DOHH2 (cell line): ENCODE measurements at regions not wholly inside any gene's neighbourhood (a gene's known extent, or its start where the extent isn't known, plus 50 kb on each side); places are given as distances from the start of the nearest gene placed in this dataset.

Experiments
- H3F3A ChIP-seq: fragments of 200-600 bp; sonication (generic), shearing (Covaris generic); 2 replicates; pipeline ENCODE4 v1.6.0; 2016; ENCODE audit warnings: antibody characterized with exemption, mild to moderate bottlenecking; ENCODE audit not compliant: control insufficient read depth, insufficient read depth
- H3K27ac ChIP-seq: fragments of 200-600 bp; sonication (generic); 2 replicates; pipeline ENCODE4 v1.5.1; 2014; ENCODE audit warnings: low read depth, mild to moderate bottlenecking, low read length, moderate library complexity
- H3K27me3 ChIP-seq: fragments of 200-600 bp; sonication (generic); 2 replicates; pipeline ENCODE4 v1.6.1; 2014; ENCODE audit warnings: mild to moderate bottlenecking, low read length, mixed read lengths; ENCODE audit not compliant: control insufficient read depth
- H3K36me3 ChIP-seq: fragments of 200-600 bp; sonication (generic); 2 replicates; pipeline ENCODE4 v1.6.1; 2014; ENCODE audit warnings: mild to moderate bottlenecking, low read length, moderate library complexity, mixed read lengths; ENCODE audit not compliant: control insufficient read depth
- H3K4me1 ChIP-seq: fragments of 200-600 bp; sonication (generic); 2 replicates; pipeline ENCODE4 v1.6.1; 2014; ENCODE audit warnings: mild to moderate bottlenecking, low read length, mixed read lengths; ENCODE audit not compliant: control insufficient read depth
- H3K4me2 ChIP-seq: fragments of 200-600 bp; sonication (generic); 2 replicates; pipeline ENCODE4 v1.6.0; 2014; ENCODE audit warnings: mild to moderate bottlenecking, low read length, moderate library complexity
- H3K4me3 ChIP-seq: fragments of 200-600 bp; sonication (generic); 2 replicates; pipeline ENCODE4 v1.5.1; 2014; ENCODE audit warnings: mild to moderate bottlenecking, low read length, mixed read lengths
- H3K79me2 ChIP-seq: fragments of 200-600 bp; sonication (generic); 2 replicates; pipeline ENCODE4 v1.6.1; 2014; ENCODE audit warnings: mild to moderate bottlenecking, low read length, mixed read lengths; ENCODE audit not compliant: control insufficient read depth
- H3K9me2 ChIP-seq: fragments of 200-600 bp; sonication (generic); replicated peaks from 2 replicates; pipeline ENCODE4 v1.6.1; 2014; ENCODE audit warnings: mild to moderate bottlenecking, low read length, mixed read lengths; ENCODE audit not compliant: control insufficient read depth
- H3K9me3 ChIP-seq: fragments of 200-600 bp; sonication (generic); 2 replicates; pipeline ENCODE4 v1.6.1; 2014; ENCODE audit warnings: antibody characterized with exemption, low read length, mixed read lengths; ENCODE audit not compliant: control insufficient read depth, insufficient read depth
- H4K20me1 ChIP-seq: fragments of 200-600 bp; sonication (generic); 2 replicates; pipeline ENCODE4 v1.6.0; 2014; ENCODE audit warnings: low read depth, mild to moderate bottlenecking, antibody characterized with exemption, low read length, moderate library complexity; ENCODE audit not compliant: control insufficient read depth, insufficient read depth
- EZH2phosphoT487 ChIP-seq: fragments of 200-600 bp; sonication (generic); IDR thresholded peaks from 2 replicates; pipeline ENCODE4 v1.6.1; 2017; ENCODE audit warnings: borderline replicate concordance, mild to moderate bottlenecking, antibody characterized with exemption, low read length, moderate library complexity, mixed read lengths
- TF ChIP-seq, protein P1 (sequence below): fragments of 200-600 bp; sonication (generic); IDR thresholded peaks from one replicate; pipeline ENCODE4 v1.5.1; 2014; ENCODE audit warnings: antibody characterized with exemption, mild to moderate bottlenecking, low read depth, low read length; ENCODE audit not compliant: poor library complexity, severe bottlenecking

DNA sequence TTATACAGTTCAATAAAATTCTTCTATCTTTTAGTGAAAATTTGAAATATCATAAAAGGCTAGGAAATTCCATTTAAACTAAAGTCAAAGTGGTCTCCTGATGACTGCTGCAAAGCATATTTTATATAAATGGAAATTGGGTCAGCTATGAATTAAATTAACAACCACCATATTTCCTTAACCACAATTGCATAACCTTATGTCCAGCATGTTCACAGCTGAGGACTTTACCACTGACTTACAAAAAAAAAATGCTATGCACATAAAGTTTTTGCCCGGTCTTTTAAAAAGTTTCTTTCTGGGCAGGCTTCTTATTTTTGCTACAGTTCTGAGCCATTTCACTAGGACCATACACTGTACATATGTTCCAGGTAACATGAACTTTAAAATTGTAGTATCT lies 208.6 kb upstream of the RGMB start:
- no peaks in the 10 kb centered on the region for H3K36me3 ChIP-seq
- no peaks in the 10 kb centered on the region for H3K79me2 ChIP-seq
- H3K4me2 ChIP-seq, result no peak overlapping the region
- no peaks in the 10 kb centered on the region for H3K27me3 ChIP-seq
- H3K9me2 ChIP-seq, result no peaks in the 10 kb centered on the region
- no peaks in the 10 kb centered on the region for H3K4me1 ChIP-seq
- H4K20me1 ChIP-seq, result no peaks in the 10 kb centered on the region
- H3K4me3 ChIP-seq, result no peak overlapping the region
- no peaks in the 10 kb centered on the region for H3F3A ChIP-seq
- TF ChIP-seq, protein P1, sequence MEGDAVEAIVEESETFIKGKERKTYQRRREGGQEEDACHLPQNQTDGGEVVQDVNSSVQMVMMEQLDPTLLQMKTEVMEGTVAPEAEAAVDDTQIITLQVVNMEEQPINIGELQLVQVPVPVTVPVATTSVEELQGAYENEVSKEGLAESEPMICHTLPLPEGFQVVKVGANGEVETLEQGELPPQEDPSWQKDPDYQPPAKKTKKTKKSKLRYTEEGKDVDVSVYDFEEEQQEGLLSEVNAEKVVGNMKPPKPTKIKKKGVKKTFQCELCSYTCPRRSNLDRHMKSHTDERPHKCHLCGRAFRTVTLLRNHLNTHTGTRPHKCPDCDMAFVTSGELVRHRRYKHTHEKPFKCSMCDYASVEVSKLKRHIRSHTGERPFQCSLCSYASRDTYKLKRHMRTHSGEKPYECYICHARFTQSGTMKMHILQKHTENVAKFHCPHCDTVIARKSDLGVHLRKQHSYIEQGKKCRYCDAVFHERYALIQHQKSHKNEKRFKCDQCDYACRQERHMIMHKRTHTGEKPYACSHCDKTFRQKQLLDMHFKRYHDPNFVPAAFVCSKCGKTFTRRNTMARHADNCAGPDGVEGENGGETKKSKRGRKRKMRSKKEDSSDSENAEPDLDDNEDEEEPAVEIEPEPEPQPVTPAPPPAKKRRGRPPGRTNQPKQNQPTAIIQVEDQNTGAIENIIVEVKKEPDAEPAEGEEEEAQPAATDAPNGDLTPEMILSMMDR, result no peak
- no peak for TF ChIP-seq EZH2phosphoT487
- H3K27ac ChIP-seq, result no peak overlapping the region
- no peaks in the 10 kb centered on the region for H3K9me3 ChIP-seq

DNA sequence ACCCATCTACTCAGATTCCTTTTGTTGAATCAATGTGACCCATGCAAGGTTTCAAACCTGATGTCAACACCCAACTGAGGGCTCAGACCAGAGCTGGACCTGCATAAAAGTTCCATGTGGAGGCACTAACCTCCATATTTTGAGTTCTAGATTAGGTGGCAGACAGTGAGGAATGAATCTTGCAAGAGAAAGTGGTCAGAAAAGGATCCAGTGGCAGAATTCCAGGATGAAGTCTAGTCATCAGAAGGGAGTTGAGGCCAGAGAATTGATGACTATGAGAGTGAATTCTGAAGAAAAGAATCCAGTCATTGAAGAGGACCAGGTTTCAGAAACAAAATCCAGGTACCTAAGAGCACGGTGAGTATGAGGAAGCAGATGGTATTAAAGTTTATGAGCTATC lies 205.1 kb upstream of the RGMB start:
- Histone ChIP-seq H3K4me2 (no peak overlapping the region), H3K9me2 (no peaks in the 10 kb centered on the region), H3K79me2 (no peaks in the 10 kb centered on the region), H3K27ac (no peak overlapping the region), H3K4me3 (no peak overlapping the region), H3K4me1 (no peaks in the 10 kb centered on the region), H3K9me3 (no peaks in the 10 kb centered on the region), H3K27me3 (no peaks in the 10 kb centered on the region), H3K36me3 (no peaks in the 10 kb centered on the region), H4K20me1 (no peaks in the 10 kb centered on the region), H3F3A (no peaks in the 10 kb centered on the region)
- TF ChIP-seq, protein P1, result no peak
- TF ChIP-seq EZH2phosphoT487, result no peak

DNA sequence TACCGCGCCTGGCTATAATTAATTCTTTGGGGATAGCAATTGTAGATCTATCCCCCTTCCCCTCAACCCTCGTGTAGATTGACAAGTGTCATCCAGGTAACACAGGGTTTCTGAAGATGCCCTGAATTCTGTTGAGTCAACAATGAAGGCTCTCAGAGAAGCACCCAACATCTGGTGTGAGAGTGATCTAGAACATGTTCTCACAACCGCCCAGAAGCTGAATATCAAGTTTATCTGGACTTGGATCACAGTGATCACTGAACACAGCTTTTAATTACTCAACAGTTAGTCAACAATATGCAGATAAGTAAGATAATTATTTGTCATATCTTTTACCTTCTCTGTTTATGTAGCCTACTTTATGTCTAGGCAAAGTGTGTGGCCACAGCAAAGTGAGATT lies 204.2 kb upstream of the RGMB start:
- Histone ChIP-seq H3K79me2 (no peaks in the 10 kb centered on the region), H3K27me3 (no peaks in the 10 kb centered on the region), H4K20me1 (no peaks in the 10 kb centered on the region), H3K36me3 (no peaks in the 10 kb centered on the region), H3F3A (no peaks in the 10 kb centered on the region), H3K9me3 (no peaks in the 10 kb centered on the region), H3K4me2 (no peak overlapping the region), H3K9me2 (no peaks in the 10 kb centered on the region), H3K27ac (no peak overlapping the region), H3K4me1 (no peaks in the 10 kb centered on the region), H3K4me3 (no peak overlapping the region)
- TF ChIP-seq EZH2phosphoT487, result no peak
- TF ChIP-seq, protein P1, result no peak

DNA sequence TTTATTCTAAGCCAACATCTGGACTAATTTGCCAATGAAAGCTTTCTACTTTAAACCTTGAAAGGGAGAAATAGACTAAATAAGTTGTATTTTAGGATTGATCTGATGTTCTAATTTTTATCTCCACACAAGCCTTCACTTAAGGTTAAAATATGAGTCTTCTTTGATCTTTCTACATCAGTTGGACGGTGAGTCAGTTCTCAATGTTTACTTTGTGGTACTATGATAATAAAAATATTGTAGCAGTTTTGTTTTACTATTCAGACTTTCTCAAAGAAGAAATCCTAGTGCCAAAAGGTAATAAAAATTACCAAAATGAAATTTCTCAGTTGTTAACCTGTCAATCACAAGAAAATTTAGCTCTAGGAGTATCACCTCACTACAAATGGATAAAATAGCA lies 203.5 kb upstream of the RGMB start:
- H3K4me2 ChIP-seq, result no peak overlapping the region

More for the DNA sequence above, 203.5 kb upstream of the RGMB start:
- Histone ChIP-seq H3K4me1 (no peaks in the 10 kb centered on the region), H3K27me3 (no peaks in the 10 kb centered on the region), H3F3A (no peaks in the 10 kb centered on the region), H3K79me2 (no peaks in the 10 kb centered on the region), H3K36me3 (no peaks in the 10 kb centered on the region), H3K9me3 (no peaks in the 10 kb centered on the region), H3K4me3 (no peak overlapping the region), H4K20me1 (no peaks in the 10 kb centered on the region), H3K27ac (no peak overlapping the region), H3K9me2 (no peaks in the 10 kb centered on the region)
- TF ChIP-seq, protein P1, result no peak
- no peak for TF ChIP-seq EZH2phosphoT487
